Heart left ventricle (tissue), 13 donors: ENCODE measurements at regions not wholly inside any gene's neighbourhood (a gene's known extent, or its start where the extent isn't known, plus 50 kb on each side); places are given as distances from the start of the nearest gene placed in this dataset.
"Not testable (repeated sequence)": the region's sequence is repeated elsewhere in the genome, so short reads cannot be mapped to it uniquely, and the experiment has no call there.

Experiments
- CTCF ChIP-seq, 12 donors: fragments of 200-600 bp; sonication (generic) in 4 of 12; IDR thresholded peaks; one replicate each; pipeline versions ENCODE4 v1.5.0 to v1.8.0; 2018 to 2022; ENCODE audit warnings: antibody characterized with exemption in 12 of 12, mild to moderate bottlenecking in 5 of 12
- POLR2A ChIP-seq, 2 donors: fragments of 450-650 bp; IDR thresholded peaks; one replicate each; pipeline ENCODE4 v1.6.1; 2017; ENCODE audit warnings: antibody characterized with exemption in 2 of 2, mild to moderate bottlenecking in 2 of 2, moderate library complexity in 2 of 2
- donor health status: ischemic (EF 13 %, LVEDD 7.1; RV severe dilation, severe dysfunction).
- donor health status: DM: no; HTN: yes; CAD: no.
- donor health status: DM: no; HTN: no; CAD: no.
- donor health status: ischemic (EF 25% LVEDD 6.9; RV normal size, moderate dysfunction).
- donor health status: ischemic (EF 25% LVEDD 5.7; RV mildly dilated, moderate dysfunction).
- donor health status: ischemic (EF 35%, LVEDD 5.7; RV mildly dilated, moderate dysfunction).
- donor health status: nonischemic (EF 11% LVEDD 7.7; RV severe dilation, severe dysfunction).
- donor health status: DM: yes; HTN: yes; CAD: no.
- donor health status: PGD.
- donor health status: ischemic (EF 29% LVEDD 5.4; RV normal size, mild dysfunction).
- donor health status: nonischemic (EF 23%, LVEDD 6.1; RV moderate dilation, normal function).

GRCh38 chr4:84101653-84102625 is 397.2 kb downstream of the NKX6-1 start:
- TF ChIP-seq POLR2A, CTCF (IDR thresholded peaks at IDR 0.05): not testable (repeated sequence)
